ENCODE measurements at regions not wholly inside any gene's neighbourhood (a gene's known extent, or its start where the extent isn't known, plus 50 kb on each side); places are given as distances from the start of the nearest gene placed in this dataset.

DNA sequence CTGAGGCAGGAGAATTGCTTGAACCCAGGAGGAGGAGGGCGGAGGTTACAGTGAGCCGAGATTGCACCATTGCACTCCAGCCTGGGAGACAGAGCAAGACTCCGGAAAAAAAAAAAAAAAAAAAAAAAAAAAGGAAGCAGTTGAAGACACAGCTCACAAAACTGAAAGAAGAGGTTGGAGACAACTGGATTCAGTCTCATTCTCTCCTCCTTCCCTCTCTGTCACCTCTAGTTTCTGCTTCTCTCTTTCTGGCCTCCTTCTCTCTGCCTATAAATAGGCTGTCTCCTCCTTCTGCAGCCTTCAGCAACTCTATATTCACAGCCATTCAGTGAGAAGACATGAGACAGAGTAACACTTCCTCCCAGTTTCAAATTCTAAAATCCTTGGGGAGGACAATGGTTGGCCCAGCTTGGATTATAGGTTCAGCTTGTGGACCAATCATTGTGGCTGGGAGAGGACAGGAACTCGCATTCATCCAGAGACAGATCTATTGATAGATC is 125.6 kb upstream of the HABP2 start:
- TF ChIP-seq, protein P1, sequence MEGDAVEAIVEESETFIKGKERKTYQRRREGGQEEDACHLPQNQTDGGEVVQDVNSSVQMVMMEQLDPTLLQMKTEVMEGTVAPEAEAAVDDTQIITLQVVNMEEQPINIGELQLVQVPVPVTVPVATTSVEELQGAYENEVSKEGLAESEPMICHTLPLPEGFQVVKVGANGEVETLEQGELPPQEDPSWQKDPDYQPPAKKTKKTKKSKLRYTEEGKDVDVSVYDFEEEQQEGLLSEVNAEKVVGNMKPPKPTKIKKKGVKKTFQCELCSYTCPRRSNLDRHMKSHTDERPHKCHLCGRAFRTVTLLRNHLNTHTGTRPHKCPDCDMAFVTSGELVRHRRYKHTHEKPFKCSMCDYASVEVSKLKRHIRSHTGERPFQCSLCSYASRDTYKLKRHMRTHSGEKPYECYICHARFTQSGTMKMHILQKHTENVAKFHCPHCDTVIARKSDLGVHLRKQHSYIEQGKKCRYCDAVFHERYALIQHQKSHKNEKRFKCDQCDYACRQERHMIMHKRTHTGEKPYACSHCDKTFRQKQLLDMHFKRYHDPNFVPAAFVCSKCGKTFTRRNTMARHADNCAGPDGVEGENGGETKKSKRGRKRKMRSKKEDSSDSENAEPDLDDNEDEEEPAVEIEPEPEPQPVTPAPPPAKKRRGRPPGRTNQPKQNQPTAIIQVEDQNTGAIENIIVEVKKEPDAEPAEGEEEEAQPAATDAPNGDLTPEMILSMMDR (IDR thresholded peaks at IDR 0.05; ENCODE audit: low read length, missing control alignments), result no peak
- no peak for DNase-seq (ENCODE audit: low read depth)
- no peak overlapping the region for H3K4me3 ChIP-seq (replicated peaks; ENCODE audit: low read depth, low read length)

DNA sequence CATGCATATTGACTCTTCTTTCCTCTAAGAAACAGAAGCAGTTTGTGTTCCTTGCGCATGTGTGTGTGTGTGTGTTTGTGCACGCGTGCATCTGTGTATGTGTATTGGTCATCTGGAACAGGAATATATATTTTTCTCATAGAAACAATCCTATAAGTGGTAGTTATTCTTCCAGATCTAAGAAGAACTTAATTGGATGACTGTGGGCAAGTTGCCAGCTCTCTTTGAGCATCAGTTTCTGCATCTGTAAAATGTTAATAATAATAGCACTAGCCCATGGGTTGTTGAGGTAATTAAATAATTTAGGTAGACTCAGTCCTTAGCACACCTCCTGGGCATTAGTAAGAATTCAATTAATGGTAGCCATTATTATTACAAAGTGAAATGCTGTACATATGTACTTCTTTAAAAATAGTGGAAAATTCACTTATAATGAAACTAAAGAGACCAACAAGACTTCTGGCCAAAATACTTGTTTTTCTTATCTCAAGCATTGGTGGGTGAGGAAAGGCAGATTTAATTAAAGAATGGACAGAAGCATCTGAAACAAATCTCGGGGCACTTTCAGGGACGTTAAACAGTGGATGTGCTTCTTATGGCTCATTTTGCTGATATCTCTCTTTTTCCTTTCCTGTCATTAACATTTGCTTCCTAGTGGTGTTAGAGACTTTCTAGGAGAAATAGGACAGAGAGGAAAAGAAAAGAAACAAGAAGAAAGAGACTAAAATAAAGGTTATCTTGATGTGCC is 124.9 kb upstream of the HABP2 start:
- no peak for DNase-seq (ENCODE audit: low read depth)
- TF ChIP-seq, protein P1 (IDR thresholded peaks at IDR 0.05; ENCODE audit: low read length, missing control alignments), result no peak
- no peak overlapping the region for H3K4me3 ChIP-seq (replicated peaks; ENCODE audit: low read depth, low read length)

DNA sequence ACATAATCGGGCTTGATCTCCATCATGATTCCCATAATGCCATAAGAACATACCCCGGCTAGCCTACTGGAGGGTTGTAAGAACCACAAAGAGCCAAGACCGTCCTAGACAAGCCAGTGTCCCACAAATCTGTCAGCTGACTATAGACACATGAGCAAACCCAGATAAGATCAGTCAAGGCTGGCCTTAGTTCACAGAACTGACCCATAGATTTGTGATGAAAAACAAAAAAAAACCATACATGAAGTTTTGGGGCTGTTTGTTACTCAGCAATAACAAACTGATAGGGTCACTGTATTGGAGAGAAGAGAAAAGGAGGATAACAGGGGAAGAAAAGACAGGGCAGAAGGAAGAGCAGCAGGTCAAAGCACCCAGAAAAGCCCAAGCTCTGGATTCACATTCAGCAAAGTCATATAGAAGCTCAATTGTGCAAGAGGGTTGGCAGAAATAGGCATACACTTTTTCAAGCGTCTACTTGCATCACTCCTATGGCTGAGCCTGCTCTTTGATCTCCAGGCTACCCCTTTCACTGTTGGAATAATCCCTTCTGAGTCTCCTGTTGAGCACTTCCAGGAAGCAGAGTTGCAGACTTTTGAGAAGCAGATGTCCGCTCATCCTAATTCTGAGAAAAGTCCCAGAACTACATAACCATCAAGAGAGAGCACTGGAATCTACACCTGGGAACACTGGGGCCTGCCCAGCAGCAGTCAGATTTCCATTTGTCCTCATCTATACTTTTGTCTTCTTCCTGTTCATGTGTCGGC is 122.0 kb upstream of the HABP2 start:
- TF ChIP-seq, protein P1 (IDR thresholded peaks at IDR 0.05; ENCODE audit: low read length, missing control alignments), result no peak
- no peak overlapping the region for H3K4me3 ChIP-seq (replicated peaks; ENCODE audit: low read depth, low read length)
- no peak for DNase-seq (ENCODE audit: low read depth)

- TF ChIP-seq, protein P1 (IDR thresholded peaks at IDR 0.05; ENCODE audit: low read length, missing control alignments), result no peak
Observed at GRCh38 chr10:113431398-113432160, 121.3 kb upstream of the HABP2 start.

DNA sequence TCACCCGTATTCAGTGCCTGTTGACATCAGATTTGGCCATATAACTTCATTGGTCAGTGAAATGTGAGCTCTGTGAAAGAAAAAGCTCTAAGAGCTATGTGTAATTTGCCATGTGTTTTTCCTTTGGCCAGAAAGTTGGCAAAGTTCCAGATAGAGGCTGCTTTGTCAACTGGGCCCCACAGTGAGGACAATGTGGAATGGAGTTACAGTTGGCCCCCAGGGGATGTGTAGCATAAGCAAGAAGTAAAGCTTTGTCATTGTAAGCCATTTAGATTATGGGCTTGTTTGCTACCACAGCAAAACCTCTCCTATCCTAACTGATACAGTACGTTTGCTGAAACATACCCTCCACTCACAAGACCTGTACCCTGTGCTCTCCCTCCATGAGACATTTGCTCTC is 119.1 kb upstream of the HABP2 start:
- TF ChIP-seq, protein P1 (IDR thresholded peaks at IDR 0.05; ENCODE audit: low read length, missing control alignments), result no peak
- no peak overlapping the region for H3K4me3 ChIP-seq (replicated peaks; ENCODE audit: low read depth, low read length)
- no peak for DNase-seq (ENCODE audit: low read depth)

More at GRCh38 chr10:113431398-113432160, 121.3 kb upstream of the HABP2 start:
- H3K4me3 ChIP-seq (replicated peaks; ENCODE audit: low read depth, low read length), result no peak overlapping the region
- DNase-seq (ENCODE audit: low read depth), result no peak

DNA sequence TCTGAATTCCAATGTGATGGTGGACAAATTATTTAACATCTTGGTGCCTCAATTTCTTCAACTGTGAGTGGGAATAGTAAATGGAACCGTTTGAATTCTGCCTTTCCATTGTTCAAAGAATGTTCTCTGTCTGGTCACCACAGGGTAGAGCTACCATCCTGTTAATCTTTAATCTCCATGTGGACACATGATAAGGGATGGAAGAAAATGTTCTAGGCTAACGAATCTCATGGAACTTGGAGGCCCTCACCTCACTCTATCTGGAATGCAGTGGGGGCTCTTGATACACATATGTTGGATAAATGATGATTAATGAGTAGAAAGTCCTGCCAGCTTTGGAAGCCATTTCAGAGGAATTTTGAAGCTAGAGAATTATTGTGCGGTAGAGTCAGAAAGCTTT is 118.5 kb upstream of the HABP2 start:
- TF ChIP-seq, protein P1 (IDR thresholded peaks at IDR 0.05; ENCODE audit: low read length, missing control alignments), result no peak
- DNase-seq (ENCODE audit: low read depth), result no peak
- no peak overlapping the region for H3K4me3 ChIP-seq (replicated peaks; ENCODE audit: low read depth, low read length)

Data from fibroblast of pulmonary artery (primary cell).